VCaP (cell line): ENCODE measurements at regions not wholly inside any gene's neighbourhood (a gene's known extent, or its start where the extent isn't known, plus 50 kb on each side); places are given as distances from the start of the nearest gene placed in this dataset.

Experiments used
- H3K27ac ChIP-seq: fragments of 450-650 bp; 2 replicates; pipeline ENCODE4 v1.5.1; 2017
- CTCF ChIP-seq: fragments of 450-650 bp; conservative IDR thresholded peaks from 2 replicates; pipeline ENCODE4 v1.5.1; 2017; ENCODE audit warnings: mild to moderate bottlenecking, moderate library complexity

- no peak overlapping the region for H3K27ac ChIP-seq
Measured at GRCh38 chr5:73234204-73234555, 61.2 kb downstream of the TMEM174 start.

GRCh38 chr5:73233461-73234203, 60.6 kb downstream of the TMEM174 start:
- no peak overlapping the region for H3K27ac ChIP-seq
- no peak for TF ChIP-seq CTCF

More at GRCh38 chr5:73234204-73234555, 61.2 kb downstream of the TMEM174 start:
- TF ChIP-seq CTCF, result no peak

GRCh38 chr5:73233053-73233460, 60.1 kb downstream of the TMEM174 start:
- H3K27ac ChIP-seq, result no peak overlapping the region
- TF ChIP-seq CTCF, result no peak

- H3K27ac ChIP-seq, result no peak overlapping the region
- TF ChIP-seq CTCF, result no peak
Measured at GRCh38 chr5:73232266-73233041, 59.5 kb downstream of the TMEM174 start.

GRCh38 chr5:73231246-73231778, 58.3 kb downstream of the TMEM174 start:
- no peak overlapping the region for H3K27ac ChIP-seq
- no peak for TF ChIP-seq CTCF

- H3K27ac ChIP-seq, result peak overlapping the region; percentile 47; the same call in 1 of the 2 replicates
- TF ChIP-seq CTCF, result no peak
Measured at GRCh38 chr5:73230264-73231245, 57.6 kb downstream of the TMEM174 start.
